ENCODE measurements at regions not wholly inside any gene's neighbourhood (a gene's known extent, or its start where the extent isn't known, plus 50 kb on each side); places are given as distances from the start of the nearest gene placed in this dataset.

DNA sequence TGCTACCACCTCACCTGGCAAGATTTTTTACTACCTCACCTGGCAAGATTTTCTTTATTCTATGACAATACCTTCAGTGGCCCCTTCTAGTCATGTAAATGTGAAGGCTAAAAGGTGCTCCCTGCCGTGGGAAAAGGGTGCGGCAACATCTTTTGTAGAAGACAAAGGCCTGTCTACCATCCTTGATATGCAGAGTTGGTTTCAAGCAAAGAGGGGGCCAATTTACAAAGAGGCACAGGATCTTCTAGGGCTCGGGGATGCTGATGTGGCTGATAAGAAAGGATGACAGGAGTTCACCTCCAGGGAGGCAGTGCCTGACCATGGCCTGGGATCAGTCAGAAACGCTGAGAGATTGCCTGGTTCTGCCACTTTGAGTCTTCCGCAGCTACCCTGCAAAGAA lies 165.4 kb upstream of the SLC1A4 start:
- no peak for DNase-seq (ENCODE audit: low read depth)
- TF ChIP-seq, protein P1, sequence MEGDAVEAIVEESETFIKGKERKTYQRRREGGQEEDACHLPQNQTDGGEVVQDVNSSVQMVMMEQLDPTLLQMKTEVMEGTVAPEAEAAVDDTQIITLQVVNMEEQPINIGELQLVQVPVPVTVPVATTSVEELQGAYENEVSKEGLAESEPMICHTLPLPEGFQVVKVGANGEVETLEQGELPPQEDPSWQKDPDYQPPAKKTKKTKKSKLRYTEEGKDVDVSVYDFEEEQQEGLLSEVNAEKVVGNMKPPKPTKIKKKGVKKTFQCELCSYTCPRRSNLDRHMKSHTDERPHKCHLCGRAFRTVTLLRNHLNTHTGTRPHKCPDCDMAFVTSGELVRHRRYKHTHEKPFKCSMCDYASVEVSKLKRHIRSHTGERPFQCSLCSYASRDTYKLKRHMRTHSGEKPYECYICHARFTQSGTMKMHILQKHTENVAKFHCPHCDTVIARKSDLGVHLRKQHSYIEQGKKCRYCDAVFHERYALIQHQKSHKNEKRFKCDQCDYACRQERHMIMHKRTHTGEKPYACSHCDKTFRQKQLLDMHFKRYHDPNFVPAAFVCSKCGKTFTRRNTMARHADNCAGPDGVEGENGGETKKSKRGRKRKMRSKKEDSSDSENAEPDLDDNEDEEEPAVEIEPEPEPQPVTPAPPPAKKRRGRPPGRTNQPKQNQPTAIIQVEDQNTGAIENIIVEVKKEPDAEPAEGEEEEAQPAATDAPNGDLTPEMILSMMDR (conservative IDR thresholded peaks at IDR 0.05; ENCODE audit: low read depth, low read length) = no peak
- H3K4me3 ChIP-seq (ENCODE audit: low read depth, low read length) = no peak overlapping the region

- DNase-seq (ENCODE audit: low read depth) = no peak
- TF ChIP-seq, protein P1 (conservative IDR thresholded peaks at IDR 0.05; ENCODE audit: low read depth, low read length) = no peak
- H3K4me3 ChIP-seq (ENCODE audit: low read depth, low read length) = no peak overlapping the region
These were observed 163.2 kb upstream of the SLC1A4 start for GRCh38 chr2:64825831-64826491.

- no peak overlapping the region for H3K4me3 ChIP-seq (ENCODE audit: low read depth, low read length)
- TF ChIP-seq, protein P1 (conservative IDR thresholded peaks at IDR 0.05; ENCODE audit: low read depth, low read length) = no peak
- DNase-seq (ENCODE audit: low read depth) = no peak
These were observed 162.5 kb upstream of the SLC1A4 start for GRCh38 chr2:64826703-64827102.

GRCh38 chr2:64828261-64828660 lies 160.9 kb upstream of the SLC1A4 start:
- no peak for DNase-seq (ENCODE audit: low read depth)
- TF ChIP-seq, protein P1 (conservative IDR thresholded peaks at IDR 0.05; ENCODE audit: low read depth, low read length) = no peak
- no peak overlapping the region for H3K4me3 ChIP-seq (ENCODE audit: low read depth, low read length)

DNA sequence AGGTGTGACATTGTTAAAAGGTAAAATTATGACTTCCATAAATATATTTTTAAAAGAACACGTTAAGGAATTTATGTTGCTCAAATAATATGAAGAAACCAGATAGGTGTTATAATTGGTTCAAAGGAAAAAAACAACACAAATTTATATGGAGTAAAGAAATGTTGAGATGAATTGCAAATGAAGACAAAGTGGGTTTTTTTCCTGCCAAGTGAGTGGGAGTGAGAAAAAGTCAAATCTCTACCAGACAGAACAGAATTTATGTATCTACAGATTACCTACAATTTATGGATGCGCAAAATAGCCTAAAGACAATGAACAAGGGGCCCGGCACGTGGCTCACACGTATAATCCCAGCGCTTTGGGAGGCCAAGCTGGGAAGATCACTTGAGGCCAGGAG lies 159.7 kb upstream of the SLC1A4 start:
- DNase-seq (ENCODE audit: low read depth) = no peak
- no peak overlapping the region for H3K4me3 ChIP-seq (ENCODE audit: low read depth, low read length)
- TF ChIP-seq, protein P1 (conservative IDR thresholded peaks at IDR 0.05; ENCODE audit: low read depth, low read length) = no peak

- peak overlapping the region; percentile 27 for H3K4me3 ChIP-seq (ENCODE audit: low read depth, low read length)
- peak; percentile 87 for DNase-seq (ENCODE audit: low read depth)
- TF ChIP-seq, protein P1 (conservative IDR thresholded peaks at IDR 0.05; ENCODE audit: low read depth, low read length) = peak; percentile 98
These were observed 157.8 kb upstream of the SLC1A4 start for GRCh38 chr2:64831134-64831976.

All from epithelial cell of proximal tubule (primary cell).